HuH-7 (cell line): ENCODE measurements at regions not wholly inside any gene's neighbourhood (a gene's known extent, or its start where the extent isn't known, plus 50 kb on each side); places are given as distances from the start of the nearest gene placed in this dataset.
A peak's percentile ranks its signal among the peaks of the same experiment; 100 is the strongest.
"Not testable (repeated sequence)": the region's sequence is repeated elsewhere in the genome, so short reads cannot be mapped to it uniquely, and the experiment has no call there.

Source experiments
- DNase-seq: peaks from one replicate; pipeline ENCODE4 v3.0.0; 2011; ENCODE audit warnings: low spot score

DNA sequence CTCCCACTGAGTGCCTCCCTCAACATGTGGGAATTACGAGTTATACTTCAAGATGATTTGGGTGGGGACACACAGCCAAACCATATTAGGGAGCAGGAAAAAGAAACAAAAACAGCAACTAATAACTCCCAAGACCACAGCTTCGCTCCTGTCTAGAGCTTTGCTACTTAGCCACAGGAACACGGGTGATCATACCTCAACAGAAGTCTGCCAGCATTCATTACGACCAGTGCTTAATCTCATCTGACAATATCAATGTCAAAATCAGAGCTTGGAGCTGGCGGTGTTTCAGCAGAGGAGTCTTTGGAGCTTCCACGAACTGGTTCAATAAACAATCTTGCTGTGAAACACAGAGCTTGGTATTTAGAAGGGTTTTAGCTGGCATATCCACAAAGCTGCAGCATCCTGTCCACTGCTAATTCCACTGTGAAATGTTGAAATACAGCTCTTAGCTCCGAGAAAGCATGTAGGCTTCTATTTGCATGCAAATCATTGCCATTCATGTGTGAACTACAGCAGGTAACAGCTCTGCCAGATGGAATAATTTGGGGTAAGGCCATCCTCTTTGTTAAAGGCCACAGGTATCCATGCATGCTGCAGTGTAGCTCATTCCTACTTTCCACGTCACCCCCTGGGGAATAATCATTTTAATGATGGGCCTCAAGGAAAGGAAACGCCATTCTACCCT lies 128.4 kb upstream of the GOT2 start:
- no peak for DNase-seq

DNA sequence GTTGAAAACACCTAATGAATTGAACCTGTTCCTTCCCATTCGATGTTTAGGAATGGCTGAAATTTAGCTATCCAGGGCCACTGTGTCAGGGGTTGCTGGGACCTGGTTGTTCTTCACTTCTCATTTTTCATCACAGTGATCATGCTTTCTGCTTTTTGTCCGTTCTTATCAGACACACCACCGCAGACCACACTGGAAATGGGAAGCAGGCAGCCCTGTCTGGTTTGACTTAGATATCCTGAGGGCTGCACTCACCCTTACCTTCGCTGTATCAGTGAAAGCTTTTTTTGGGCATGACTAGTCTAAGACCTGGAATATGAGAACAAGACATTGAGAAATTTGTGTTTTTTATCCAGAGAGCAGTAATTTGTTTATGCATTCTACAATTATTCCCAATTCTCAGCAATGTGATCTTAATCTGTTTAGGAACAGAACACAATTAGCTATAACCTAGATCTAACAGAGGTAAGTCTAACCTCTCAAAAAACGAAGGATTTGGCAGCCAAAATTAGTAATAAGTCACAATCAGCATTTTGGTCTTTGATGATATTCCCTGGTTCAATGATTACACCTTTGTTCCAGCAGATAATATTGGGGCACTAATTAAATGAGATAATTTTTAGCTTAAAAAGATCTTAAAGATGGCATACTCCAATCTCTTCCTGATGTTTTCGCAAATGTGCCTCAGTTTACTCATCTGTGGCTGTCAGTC lies 126.0 kb upstream of the GOT2 start:
- no peak for DNase-seq

DNA sequence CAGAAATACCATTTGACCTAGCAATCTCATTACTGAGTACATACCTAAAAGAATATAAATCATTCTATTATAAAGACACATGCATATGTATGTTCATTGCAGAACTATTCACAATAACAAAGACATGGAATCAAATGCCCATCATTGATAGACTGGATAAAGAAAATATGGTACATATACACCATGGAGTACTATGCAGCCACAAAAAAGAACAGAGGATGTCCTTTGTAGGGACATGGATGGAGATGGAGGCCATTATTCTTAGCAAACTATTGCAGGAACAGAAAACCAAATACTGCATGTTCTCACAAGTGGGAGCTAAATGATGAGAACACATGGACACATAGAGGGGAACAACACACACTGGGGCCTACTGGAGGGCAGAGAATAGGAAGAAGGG lies 124.5 kb upstream of the GOT2 start:
- DNase-seq: not testable (repeated sequence)

DNA sequence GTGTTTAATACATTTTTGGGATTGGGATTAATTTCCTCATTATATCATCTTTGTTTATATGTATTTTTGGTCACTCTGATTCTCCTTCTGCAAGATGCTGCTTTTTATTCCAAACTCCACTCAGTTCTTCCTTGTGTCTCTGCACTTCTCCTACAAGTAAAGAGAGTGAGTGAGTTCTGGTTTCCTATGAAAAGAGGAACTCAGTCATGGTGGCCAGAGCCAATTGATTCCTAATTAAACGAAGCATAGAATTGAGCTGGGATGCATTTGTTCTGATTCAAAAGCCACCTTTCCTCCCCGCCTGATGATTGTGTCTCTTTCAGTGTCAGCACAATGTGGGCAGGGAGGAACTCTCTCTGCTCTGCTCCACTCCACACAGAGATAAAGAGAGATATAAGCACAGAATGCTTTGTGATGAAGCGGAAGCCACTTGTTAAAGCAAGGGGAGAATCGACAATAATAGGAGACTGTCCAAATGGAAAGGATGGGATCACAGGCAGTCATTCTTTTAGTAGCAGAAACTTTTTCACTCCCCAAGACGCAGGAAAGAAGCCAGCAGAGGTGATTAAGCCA lies 121.3 kb upstream of the GOT2 start:
- no peak for DNase-seq

DNA sequence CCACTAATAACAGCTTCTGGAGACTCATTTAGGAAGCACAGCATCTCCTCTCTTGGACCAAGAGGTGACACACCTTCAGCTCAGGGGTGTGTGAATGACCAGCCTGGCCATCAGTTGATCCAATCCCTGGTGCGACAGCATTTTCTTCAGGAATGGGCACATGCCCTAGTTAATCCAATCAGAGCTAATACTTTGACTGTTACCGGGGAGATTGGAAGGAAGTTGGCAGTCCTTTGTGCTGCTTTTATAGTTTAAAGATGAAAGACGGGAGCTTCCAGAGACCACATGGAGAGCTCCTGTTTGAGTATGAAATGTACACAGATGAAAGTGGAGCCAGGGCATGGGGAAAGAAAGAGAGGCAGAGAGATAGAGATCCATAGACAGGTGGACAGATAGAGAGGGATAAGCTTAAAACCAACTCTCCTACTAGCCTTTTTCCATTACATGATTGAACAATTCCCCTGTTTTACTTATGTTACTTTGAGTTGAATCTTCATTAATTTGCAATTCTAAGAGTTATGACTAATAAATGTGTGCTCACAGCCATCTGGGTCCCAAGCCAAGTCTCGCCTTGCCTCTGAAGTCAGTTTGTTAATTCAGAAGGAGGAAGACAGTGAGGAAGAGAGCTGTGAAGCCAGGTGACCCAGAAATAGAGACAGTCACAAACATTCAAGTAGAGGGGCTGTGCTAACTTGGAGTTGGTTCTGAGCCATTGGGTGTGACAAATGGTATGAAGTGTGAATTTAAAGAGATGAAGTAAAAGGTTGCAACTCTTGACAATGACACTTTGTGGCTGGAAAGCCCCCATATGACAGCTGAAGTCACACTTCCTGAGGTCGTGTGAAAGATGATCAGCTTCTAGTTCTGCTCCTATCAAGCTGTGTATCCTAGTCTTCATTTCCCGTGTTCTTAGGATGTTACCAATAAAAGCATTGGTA lies 120.0 kb upstream of the GOT2 start:
- DNase-seq: no peak

DNA sequence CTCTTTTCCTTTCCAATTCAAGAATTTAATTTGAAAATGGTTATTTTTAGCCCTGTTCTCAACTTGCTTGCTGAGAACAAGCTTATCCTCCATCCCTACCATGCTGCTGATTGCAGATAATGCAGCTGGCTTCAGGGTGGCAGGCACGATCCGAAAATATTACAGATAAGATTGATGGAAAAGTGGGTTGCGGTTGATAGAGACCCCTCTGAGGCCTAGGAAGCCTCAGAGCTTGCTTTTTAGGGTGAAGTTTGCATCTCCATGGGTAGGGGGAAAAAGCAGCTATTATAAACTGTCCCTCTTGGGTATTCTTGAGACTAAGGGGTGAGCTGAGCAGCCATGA lies 116.5 kb upstream of the GOT2 start:
- DNase-seq: no peak

DNA sequence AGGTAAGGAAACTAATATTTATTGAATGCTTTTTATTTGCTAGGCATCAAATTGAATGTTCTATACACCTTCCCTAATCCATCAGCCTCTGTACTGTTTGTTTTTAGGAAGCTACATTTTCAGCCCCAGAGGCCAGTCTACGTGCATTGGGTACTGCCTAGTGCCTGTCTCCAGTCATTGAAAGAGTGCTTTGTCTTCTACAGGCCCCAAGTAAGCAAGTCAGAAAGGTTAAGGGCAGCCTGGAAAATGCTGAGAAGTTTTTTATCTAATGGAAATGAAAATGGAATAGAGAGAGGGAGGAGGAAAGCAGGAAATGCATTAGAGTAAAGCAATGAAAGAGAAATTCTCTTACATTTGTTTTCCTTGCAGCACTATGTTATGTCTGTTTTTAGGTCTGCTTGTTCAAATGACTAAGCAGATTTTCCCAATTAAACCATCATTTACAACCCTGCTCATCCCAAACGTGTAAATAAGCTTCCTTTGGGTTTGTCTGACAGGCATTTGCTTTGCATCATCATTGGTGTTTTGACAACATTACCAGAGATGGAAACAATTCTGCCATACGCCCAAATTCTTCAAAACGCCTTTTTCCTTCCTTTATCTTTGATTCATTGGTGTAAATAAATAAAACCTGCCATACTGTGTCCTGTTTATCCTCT lies 116.0 kb upstream of the GOT2 start:
- DNase-seq: no peak

DNA sequence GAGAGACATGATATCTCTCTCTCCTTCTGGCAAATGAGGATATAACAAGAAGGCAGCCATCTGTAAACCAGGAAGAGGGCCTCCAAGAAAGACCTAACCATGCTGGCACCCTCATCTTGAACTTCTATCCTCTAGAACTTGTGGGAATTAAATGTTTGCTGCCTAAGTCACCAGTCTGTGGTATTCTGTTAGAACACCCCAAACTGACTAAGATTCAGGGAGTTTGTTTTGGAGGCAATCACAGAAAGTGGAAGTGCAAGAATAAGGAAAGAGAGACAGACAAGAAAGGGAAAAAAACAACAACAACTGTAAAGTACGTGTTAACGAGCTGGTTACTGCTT lies 114.5 kb upstream of the GOT2 start:
- DNase-seq: no peak

DNA sequence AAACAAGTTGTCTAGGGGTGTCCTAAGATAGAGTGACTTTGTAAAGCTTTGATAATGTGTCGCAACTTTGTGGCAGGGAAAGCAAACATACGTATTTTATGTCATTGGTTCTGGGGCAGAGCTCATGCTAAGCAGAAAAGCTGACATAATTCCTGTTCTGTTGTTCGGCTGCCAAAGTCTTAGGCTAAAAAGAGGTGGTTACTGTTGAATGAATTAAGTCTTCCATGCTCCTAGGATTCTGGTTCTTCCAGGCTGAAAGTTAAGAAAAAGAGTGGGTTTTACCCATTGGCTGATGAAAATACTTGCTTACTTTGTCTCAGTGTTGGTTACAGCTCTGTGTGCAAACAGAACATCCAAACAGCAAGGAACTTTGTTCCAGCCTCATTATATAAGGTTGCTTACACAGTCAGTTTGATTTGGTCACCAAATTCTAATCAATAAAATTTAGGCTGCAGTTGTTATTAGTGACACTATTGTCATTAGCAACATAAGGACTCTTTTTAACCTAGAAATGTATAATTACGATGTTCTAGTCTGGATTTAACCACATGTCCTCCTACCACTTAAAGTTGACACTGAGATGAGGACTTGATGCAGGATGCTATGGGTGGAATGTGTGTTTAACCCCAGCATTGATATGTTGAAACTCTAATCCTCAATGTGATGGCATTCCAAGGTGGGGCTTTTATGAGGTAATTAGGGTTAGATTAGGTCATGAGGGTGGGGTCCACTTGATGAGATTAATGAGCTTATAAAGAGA lies 114.0 kb upstream of the GOT2 start:
- peak; percentile 13 for DNase-seq

DNA sequence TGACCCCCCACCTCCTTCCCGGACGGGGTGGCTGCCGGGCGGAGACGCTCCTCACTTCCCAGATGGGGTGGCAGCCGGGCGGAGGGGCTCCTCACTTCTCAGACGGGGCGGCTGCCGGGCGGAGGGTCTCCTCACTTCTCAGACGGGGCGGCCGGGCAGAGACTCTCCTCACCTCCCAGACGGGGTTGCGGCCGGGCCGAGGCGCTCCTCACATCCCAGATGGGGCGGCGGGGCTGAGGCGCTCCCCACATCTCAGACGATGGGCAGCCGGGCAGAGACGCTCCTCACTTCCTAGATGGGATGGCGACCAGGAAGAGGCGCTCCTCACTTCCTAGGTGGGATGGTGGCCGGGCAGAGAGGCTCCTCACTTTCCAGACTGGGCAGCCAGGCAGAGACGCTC lies 112.1 kb upstream of the GOT2 start:
- DNase-seq: not testable (repeated sequence)

DNA sequence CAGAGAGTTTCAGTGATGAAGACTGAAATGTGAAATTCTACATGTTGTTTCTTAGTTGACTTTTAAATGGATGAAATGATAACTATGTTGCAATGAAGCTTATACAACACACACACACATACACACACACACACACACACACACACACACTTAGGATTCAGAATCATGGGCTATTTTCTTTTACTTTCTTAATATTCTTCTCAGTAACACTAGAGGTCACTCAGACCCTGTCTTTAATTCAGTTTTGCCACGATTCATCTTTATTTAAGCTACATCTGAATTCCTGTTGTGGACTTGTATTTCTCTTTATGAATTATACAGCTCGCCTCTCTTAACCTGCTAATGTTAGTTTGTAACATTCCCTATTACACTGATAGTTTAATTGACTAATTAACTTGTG lies 109.6 kb upstream of the GOT2 start:
- DNase-seq: no peak

DNA sequence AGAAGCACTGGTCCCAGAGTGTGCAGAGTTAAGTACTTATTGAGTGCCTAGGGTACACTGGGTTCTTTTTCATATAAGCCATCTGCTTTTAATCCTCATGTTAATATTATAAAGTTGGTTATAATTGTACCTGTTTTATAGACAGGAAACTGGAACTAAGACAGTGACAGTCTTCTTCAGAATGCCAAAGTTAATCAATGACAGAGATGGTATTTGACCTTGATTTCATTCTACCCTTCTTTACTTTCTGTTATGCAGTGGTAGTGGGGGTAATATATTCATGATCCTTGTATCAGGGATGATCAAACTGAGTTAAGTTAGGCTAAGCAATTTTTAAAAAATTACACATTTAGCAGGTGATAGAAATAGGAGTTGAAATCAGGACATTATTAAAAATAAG lies 108.6 kb upstream of the GOT2 start:
- no peak for DNase-seq

DNA sequence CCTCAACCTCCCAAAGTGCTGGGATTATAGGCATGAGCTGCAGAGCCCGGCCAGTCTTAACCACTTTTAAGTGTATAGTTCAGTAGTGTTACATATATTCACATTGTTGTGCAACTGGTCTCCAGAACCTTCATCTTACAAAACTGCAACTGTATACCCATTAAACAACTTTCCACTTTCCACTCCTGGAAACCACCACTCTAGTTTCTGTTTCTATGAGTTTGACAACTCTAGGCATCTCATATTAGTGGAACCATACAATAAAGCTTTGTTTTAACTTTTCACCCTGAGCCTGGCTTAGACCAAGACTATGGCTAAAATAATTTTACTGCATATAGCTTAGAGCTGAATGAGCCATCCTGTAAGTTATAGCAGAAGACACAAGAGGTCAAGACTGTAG lies 108.0 kb upstream of the GOT2 start:
- no peak for DNase-seq

DNA sequence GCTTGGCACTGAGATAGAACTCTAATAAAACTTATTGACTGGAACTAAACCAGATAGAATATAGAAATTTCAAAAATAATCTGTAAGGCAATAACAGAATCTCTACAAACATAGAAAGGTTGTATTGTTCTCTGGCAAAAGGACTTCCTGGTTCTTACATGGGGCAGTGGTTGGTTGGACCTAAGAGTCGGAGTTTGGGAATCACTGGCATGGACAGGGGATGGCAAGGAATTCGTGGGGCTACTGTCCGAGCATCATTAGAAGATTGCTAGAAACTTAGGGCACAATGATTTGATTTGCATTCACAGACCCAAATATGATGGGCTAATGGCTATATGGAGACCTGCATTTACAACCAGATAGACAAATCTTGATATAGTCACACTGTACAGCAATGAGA lies 103.8 kb upstream of the GOT2 start:
- no peak for DNase-seq

DNA sequence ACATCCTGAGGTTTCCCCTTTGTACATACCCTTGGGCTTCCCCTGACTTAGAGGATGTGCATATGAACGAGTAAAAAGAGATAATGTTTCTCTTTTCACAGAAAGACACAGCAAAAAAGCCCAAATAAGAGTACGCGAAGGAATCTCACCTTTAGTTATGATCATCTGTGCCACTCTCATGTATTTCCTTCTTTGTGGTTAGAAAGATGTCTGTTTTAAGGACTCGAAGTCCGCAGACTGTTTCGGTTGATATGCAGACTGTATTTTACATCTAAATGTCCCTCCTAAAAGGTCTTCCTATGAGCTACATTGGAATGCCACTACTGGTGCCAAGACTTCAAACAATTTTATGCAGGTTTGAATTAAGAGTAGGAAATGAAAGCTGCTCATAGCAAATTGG lies 102.3 kb upstream of the GOT2 start:
- DNase-seq: no peak

DNA sequence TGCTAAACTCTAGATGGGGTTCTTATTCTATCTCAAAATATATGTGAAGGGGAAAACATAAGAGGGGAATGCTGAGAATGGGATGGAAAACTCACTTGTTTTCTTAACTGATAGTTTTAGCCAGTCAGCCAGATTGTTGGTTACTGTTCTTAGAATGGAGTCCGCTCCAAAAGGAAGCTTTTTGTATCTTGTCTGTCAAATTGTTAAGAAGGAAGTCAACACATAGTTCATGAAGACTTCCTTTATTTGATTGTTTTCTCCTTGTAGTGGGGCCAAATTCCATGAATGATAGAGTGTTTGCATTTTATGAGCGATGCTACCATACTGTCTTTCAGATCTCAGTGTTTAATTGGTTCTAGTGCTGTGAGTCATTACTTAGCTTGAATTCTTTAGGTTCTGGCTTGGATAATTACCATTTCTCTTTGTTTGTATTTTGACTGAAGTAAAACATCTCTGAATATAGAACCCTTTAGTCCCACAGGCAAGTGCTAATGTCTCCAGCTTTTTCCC lies 98.3 kb upstream of the GOT2 start:
- DNase-seq: no peak

DNA sequence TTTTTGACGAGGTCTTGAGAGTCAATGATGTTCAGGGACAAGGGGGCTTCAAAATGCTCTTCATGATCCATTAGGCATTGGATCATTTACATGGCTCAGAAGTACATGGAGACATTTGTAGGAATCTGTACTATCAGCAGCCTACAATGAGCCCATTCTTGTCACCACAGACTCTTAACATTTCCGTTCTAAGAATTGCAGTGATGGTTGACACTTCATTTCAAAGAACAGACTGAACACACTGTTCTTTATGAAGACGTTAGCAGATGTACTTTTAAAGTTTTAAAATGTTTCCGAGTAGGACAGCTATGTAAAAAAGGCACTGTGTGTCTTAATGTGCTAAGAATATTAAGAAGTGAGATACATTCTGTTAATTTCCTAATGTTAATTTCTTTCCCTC lies 97.3 kb upstream of the GOT2 start:
- no peak for DNase-seq

DNA sequence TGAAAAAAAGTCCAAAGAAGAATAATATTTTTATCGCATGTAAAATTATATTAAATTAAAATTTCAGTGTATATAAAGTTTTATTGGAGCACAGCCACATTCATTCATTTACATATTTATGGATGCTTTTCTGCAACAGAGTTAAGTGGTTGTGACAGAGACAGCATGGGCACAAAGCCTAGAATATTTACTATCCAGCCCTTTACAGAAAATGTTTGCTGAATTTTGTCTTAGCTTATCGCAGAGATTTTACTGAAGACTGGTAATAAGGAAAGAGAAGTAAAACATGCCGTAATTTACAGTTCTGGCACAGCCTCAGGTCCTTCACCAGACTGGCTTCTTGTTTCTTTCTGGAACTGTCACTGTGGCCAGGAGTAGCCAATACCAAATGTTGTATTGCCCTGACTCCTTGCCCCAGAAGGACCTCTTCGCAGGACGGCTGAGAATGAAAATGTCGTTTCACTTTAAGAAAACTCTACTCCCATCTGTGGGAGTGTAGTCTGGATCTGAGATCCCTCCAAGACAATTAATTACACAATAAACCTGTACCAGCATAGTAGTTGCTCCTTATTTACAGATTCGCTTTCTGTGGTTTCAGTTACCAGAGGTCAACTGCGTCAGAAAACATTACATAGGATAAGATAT lies 94.9 kb upstream of the GOT2 start:
- DNase-seq: no peak

DNA sequence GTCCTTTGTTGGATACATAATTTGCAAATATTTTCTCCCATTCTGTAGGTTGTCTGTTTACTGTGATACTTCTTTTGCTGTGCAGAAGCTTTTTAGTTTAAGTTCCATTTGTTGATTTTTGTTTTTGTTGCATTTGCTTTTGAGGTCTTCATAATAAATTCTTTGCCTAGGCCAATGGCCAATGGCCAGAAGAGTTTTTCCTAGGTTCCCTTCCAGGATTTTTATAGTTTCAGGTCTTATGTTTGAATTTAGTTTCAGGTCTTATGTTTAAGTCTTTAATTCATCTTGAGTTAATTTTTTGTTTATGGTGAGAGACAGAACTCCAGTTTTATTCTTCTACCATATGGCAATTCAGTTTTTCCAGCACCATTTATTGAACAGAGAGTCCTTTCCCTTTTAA lies 90.1 kb upstream of the GOT2 start:
- DNase-seq: no peak

DNA sequence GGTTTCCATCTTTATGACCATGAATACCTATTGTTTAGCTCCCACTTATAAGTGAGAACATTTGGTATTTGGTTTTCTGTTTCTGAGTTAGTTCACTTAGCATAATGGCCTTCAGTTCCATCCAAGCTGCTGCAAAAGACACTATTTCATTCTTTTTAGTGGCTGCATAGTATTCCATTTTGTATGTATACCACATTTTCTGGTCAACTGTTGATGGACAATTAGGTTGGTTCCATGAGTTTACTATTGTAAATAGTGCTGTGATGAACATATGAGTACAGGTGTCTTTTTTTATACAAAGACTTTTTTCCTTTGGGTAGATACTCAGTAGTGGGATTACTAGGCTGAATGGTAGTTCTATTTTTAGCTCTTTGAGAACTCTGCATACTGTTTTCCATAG lies 87.8 kb upstream of the GOT2 start:
- no peak for DNase-seq

DNA sequence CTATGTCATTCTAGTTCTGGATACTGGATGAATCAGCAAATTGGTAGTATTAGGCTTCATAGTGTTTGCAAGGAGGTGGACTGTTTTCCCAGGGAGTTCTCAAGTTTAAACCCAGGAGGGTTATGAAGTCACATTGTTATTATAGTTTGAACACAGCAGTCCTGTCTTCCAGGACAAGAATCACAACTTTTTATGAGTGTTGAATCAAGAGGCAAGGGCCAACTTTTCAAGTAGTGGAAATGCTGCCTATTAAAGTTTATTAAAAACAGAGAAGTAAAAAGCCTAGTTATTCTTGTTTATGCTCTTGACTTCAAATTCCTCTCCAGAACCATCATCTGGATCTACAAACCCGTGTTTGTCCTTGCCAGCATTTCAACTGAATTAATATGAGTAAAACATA lies 86.3 kb upstream of the GOT2 start:
- no peak for DNase-seq
